GM12874 (cell line): ENCODE measurements at regions not wholly inside any gene's neighbourhood (a gene's known extent, or its start where the extent isn't known, plus 50 kb on each side); places are given as distances from the start of the nearest gene placed in this dataset.

ENCODE experiments used
- CTCF ChIP-seq: IDR thresholded peaks from 2 replicates; pipeline ENCODE4 v1.5.1; 2011; ENCODE audit warnings: low read depth, mild to moderate bottlenecking, control low read depth, low read length, moderate library complexity; ENCODE audit not compliant: insufficient read depth

- TF ChIP-seq CTCF: no peak
These were observed 428.4 kb upstream of the SLC14A2 start for GRCh38 chr18:45186832-45187231.

- no peak for TF ChIP-seq CTCF
These were observed 423.5 kb upstream of the SLC14A2 start for GRCh38 chr18:45191795-45192194.

- TF ChIP-seq CTCF: no peak
These were observed 417.7 kb upstream of the SLC14A2 start for GRCh38 chr18:45197526-45197970.

- TF ChIP-seq CTCF: no peak
These were observed 416.8 kb upstream of the SLC14A2 start for GRCh38 chr18:45198526-45198925.

- no peak for TF ChIP-seq CTCF
These were observed 414.2 kb upstream of the SLC14A2 start for GRCh38 chr18:45201029-45201428.

GRCh38 chr18:45201489-45201888 lies 413.8 kb upstream of the SLC14A2 start:
- no peak for TF ChIP-seq CTCF

GRCh38 chr18:45202061-45202460 lies 413.2 kb upstream of the SLC14A2 start:
- no peak for TF ChIP-seq CTCF

- no peak for TF ChIP-seq CTCF
These were observed 411.6 kb upstream of the SLC14A2 start for GRCh38 chr18:45203677-45204076.
